GM12878 (cell line): ENCODE measurements at regions not wholly inside any gene's neighbourhood (a gene's known extent, or its start where the extent isn't known, plus 50 kb on each side); places are given as distances from the start of the nearest gene placed in this dataset.

Experiments used
- ATAC-seq: fragments of 200-7000 bp; cut with Tn5 transposase; 3 replicates; pipeline ENCODE4 v1.9.1; 2020; ENCODE audit warnings: mild to moderate bottlenecking, moderate library complexity
- BruUV-seq: library from RNA; stranded (reverse); fragments of 400-500 nt; replicated peaks from 2 replicates; lab custom pipeline; 2021; lab: Mats Ljungman, UMichigan
- CTCF ChIA-PET: fragments of 300-600 bp; sonication (Branson Sonifier 250); formaldehyde crosslinking; extraction: SDS; loops from one replicate; lab custom pipeline; 2021; ENCODE audit warnings: inconsistent platforms; lab: Yijun Ruan, JAX
- POLR2A ChIA-PET: fragments of 350-600 bp; formaldehyde crosslinking; extraction: SDS; loops from one replicate; lab custom pipeline; 2021; ENCODE audit warnings: inconsistent platforms; lab: Charles Lee
- RAD21 ChIA-PET: fragments of 300-600 bp; sonication (Branson Sonifier 250); formaldehyde crosslinking; loops from one replicate; lab custom pipeline; 2023; ENCODE audit warnings: antibody characterized with exemption; ENCODE audit not compliant: unreplicated experiment; lab: Charles Lee
- SMC1A ChIA-PET: fragments of 300-600 bp; sonication (Branson Sonifier 250); formaldehyde crosslinking; loops from one replicate; lab custom pipeline; 2023; ENCODE audit not compliant: unreplicated experiment, uncharacterized antibody; lab: Charles Lee
- DNase-seq: peaks from one replicate; pipeline ENCODE4 v3.0.0-alpha.2; 2011; ENCODE audit warnings: low read depth, low spot score
- FAIRE-seq: peaks from 3 replicates; lab custom pipeline; 2011; peaks lifted over from hg19 to GRCh38; lab: Jason Lieb, UNC
- H2AFZ ChIP-seq: 2 replicates; pipeline ENCODE4 v1.6.0; 2011; ENCODE audit warnings: low read depth, low read length, control low read depth; ENCODE audit not compliant: control insufficient read depth
- H3K27ac ChIP-seq: 2 replicates; pipeline ENCODE4 v1.5.1; 2011; ENCODE audit warnings: control low read depth; ENCODE audit not compliant: control insufficient read depth, insufficient read depth
- H3K27me3 ChIP-seq, 2 experiments: replicated peaks in 1 of 2; 2 replicates each; pipeline versions ENCODE4 v1.6.0 to v1.6.1; 2011; ENCODE audit warnings: low read length in 1 of 2; ENCODE audit not compliant: control insufficient read depth in 2 of 2, insufficient read depth in 2 of 2
- H3K36me3 ChIP-seq, 2 experiments: 2 replicates each; pipeline ENCODE4 v1.5.1; 2011; ENCODE audit warnings: low read length in 1 of 2; ENCODE audit not compliant: control insufficient read depth in 2 of 2, insufficient read depth in 2 of 2
- H3K4me1 ChIP-seq: 2 replicates; pipeline ENCODE4 v1.6.1; 2011; ENCODE audit warnings: mild to moderate bottlenecking, low read length, moderate library complexity, mixed read lengths; ENCODE audit not compliant: control insufficient read depth, insufficient read depth
- H3K4me2 ChIP-seq: 2 replicates; pipeline ENCODE4 v1.6.0; 2011; ENCODE audit warnings: control low read depth; ENCODE audit not compliant: control insufficient read depth, insufficient read depth
- H3K4me3 ChIP-seq: fragments of 200-600 bp; sonication (generic); 2 replicates; pipeline ENCODE4 v1.5.1; 2016
- H3K79me2 ChIP-seq: 2 replicates; pipeline ENCODE4 v1.6.0; 2011; ENCODE audit warnings: low read length; ENCODE audit not compliant: control insufficient read depth, insufficient read depth
- H3K9ac ChIP-seq: 2 replicates; pipeline ENCODE4 v1.8.0; 2011; ENCODE audit warnings: low read length, control low read depth, mixed read lengths; ENCODE audit not compliant: control insufficient read depth, insufficient read depth
- H3K9me3 ChIP-seq: replicated peaks from 3 replicates; pipeline ENCODE4 v1.5.1; 2011; ENCODE audit warnings: mild to moderate bottlenecking, low read length; ENCODE audit not compliant: control insufficient read depth, insufficient read depth
- H4K20me1 ChIP-seq: 2 replicates; pipeline ENCODE4 v1.6.0; 2011; ENCODE audit not compliant: control insufficient read depth, insufficient read depth
- CREB1 ChIP-seq: IDR thresholded peaks from 2 replicates; pipeline ENCODE4 v1.6.1; 2012; ENCODE audit warnings: low read depth, mild to moderate bottlenecking, inconsistent platforms
- E4F1 ChIP-seq: fragments of 450-650 bp; IDR thresholded peaks from 2 replicates; pipeline ENCODE4 v1.6.1; 2018; ENCODE audit warnings: borderline replicate concordance, mild to moderate bottlenecking; ENCODE audit not compliant: partially characterized antibody
- ETV6 ChIP-seq, 2 experiments: fragments of 450-650 bp in 1 of 2; IDR thresholded peaks in 1 of 2; conservative IDR thresholded peaks in 1 of 2; 2 replicates each; pipeline ENCODE4 v1.6.1; 2014; ENCODE audit warnings: antibody characterized with exemption in 1 of 2, borderline replicate concordance in 1 of 2, low read depth in 1 of 2, mild to moderate bottlenecking in 1 of 2, moderate library complexity in 1 of 2
- MEF2A ChIP-seq: IDR thresholded peaks from 2 replicates; pipeline ENCODE4 v1.6.1; 2011; ENCODE audit warnings: low read depth, mild to moderate bottlenecking, low read length, moderate library complexity; ENCODE audit not compliant: insufficient read depth
- MYB ChIP-seq: fragments of 150-350 bp; IDR thresholded peaks from 2 replicates; pipeline ENCODE4 v1.6.1; 2014; ENCODE audit warnings: mild to moderate bottlenecking, low read depth, low read length, borderline replicate concordance
- NFYB ChIP-seq: IDR thresholded peaks from 2 replicates; pipeline ENCODE4 v1.6.1; 2011; ENCODE audit warnings: low read depth, mild to moderate bottlenecking, low read length, improper control_type of control experiment, moderate library complexity; ENCODE audit not compliant: insufficient read depth
- PAX8 ChIP-seq: fragments of 450-650 bp; IDR thresholded peaks from 2 replicates; pipeline ENCODE4 v1.6.1; 2017; ENCODE audit warnings: mild to moderate bottlenecking, moderate library complexity
- SIN3A ChIP-seq: IDR thresholded peaks from 2 replicates; pipeline ENCODE4 v1.6.1; 2012; ENCODE audit warnings: low read depth, low read length, improper control_type of control experiment
- YBX1 ChIP-seq: fragments of 450-650 bp; IDR thresholded peaks from 2 replicates; pipeline ENCODE4 v1.6.1; 2016; ENCODE audit warnings: antibody characterized with exemption
- ZNF217 ChIP-seq: fragments of 450-650 bp; IDR thresholded peaks from 2 replicates; pipeline ENCODE4 v1.6.1; 2017; ENCODE audit warnings: antibody characterized with exemption, mild to moderate bottlenecking
- WGBS: methylation state at CpG from one replicate; pipeline ENCODE4 v1.1.6; 2016; ENCODE audit warnings: low lambda C conversion rate; ENCODE audit not compliant: insufficient replicate concordance, insufficient coverage; ENCODE audit errors: missing lambda C conversion rate; 5-methylcytosine and 5-hydroxymethylcytosine counted together
- in situ Hi-C: fragments of 300-500 bp; cut with MboI; formaldehyde crosslinking; loops from 9 replicates; pipeline ENCODE4 v1.14.3; 2018; ENCODE audit warnings: mixed read lengths
- intact Hi-C: fragments of 100-400 bp; cut with micrococcal nuclease; formaldehyde crosslinking; loops from one replicate; pipeline ENCODE4 v1.14.2; 2022; ENCODE audit not compliant: unreplicated experiment
- TF ChIP-seq, protein P1 (sequence below): fragments of 450-650 bp; IDR thresholded peaks from 2 replicates; pipeline ENCODE4 v1.6.1; 2017; ENCODE audit warnings: antibody characterized with exemption, mild to moderate bottlenecking, moderate library complexity

DNA sequence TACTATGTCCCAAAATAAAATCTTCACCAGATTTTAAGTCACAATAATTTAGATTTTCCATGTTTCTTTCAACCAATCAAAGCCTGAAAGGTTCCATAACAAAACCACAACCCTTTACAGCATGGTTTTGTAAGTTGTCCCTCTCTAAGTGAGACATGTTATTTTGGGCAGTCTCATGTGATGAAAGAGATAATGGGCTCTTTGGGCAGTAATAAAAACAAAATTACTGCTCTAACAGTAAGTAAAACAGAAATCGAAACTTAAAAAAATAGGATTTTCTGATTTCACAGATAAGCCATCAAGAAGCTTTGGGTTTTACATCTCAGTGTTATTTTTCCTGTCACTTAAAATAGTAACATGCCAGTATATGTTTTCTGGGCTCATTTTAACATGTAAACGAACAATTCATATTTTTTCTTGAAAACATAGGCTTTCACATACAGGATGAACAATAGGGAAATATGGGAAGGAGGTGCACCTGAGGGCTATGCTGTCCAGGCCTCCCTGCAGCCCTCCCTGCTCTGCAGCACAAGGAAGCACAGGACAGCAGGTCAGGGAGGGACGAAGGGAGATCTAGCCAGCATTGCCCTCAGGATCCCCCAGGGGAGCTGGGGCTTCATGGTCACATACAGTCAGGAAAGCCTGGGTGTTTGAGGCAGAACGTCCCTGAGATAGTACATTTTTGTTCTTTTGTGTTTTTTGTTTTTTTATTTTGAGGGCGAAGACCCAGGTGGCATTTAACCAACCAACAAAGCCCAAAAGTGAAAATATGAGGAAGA, 157.4 kb downstream of the SHOX2 start:
- no peak overlapping the region for H3K9ac ChIP-seq
- ATAC-seq (no peak), DNase-seq (no peak), FAIRE-seq (no peak)
- H3K4me3 ChIP-seq, result no peak overlapping the region
- ChIA-PET POLR2A (no interaction called here), SMC1A (interaction anchor here (1.2 kb wide), 1 partner anchor 31 kb away, joined by 4 read pairs; no protein-coding TSS in a partner anchor), RAD21 (no interaction called here), CTCF (no interaction called here)
- no peak overlapping the region for H3K4me2 ChIP-seq
- H3K27me3 ChIP-seq, result no peaks in the 10 kb centered on the region
- WGBS, result 1% methylated on average over 5 of the region's 5 CpGs
- in situ Hi-C loops, result no loop called here
- H3K79me2 ChIP-seq, result no peaks in the 10 kb centered on the region
- H3K27ac ChIP-seq, result no peak overlapping the region
- no peaks in the 10 kb centered on the region for H3K4me1 ChIP-seq
- H3K9me3 ChIP-seq, result no peaks in the 10 kb centered on the region
- H2AFZ ChIP-seq, result no peak overlapping the region
- H4K20me1 ChIP-seq, result no peaks in the 10 kb centered on the region
- no TSS peak for BruUV-seq
- no peak for TF ChIP-seq YBX1
- TF ChIP-seq CREB1, result no peak
- no peak for TF ChIP-seq MEF2A
- no peak for TF ChIP-seq NFYB
- TF ChIP-seq SIN3A, result no peak
- intact Hi-C loops, result no loop called here
- H3K36me3 ChIP-seq, result no peaks in the 10 kb centered on the region

DNA sequence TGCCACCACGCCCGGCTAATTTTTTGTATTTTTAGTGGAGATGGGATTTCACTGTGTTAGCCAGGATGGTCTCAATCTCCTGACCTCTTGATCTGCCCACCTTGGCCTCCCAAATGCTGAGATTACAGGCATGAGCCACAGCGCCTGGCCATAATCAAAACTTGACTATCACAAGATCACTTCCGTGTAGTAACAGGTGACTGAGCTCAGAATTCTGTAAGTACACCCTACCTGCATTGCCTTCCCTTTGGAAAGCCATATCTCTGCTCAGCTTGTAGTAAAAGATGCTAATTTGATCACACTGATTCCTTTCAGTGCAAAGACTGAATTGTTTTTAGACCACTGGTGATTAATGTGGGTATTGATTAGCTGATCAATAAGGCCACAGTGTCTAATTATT, 167.1 kb downstream of the SHOX2 start:
- ChIA-PET POLR2A (no interaction called here), CTCF (interaction anchor here (1.5 kb wide), 1 partner anchor 496 kb away, joined by 3 read pairs; no protein-coding TSS in a partner anchor), RAD21 (interaction anchor here (1.7 kb wide), 1 partner anchor 495 kb away, joined by 4 read pairs; no protein-coding TSS in a partner anchor), SMC1A (no interaction called here)
- no peak for FAIRE-seq
- BruUV-seq, result no TSS peak
- no peaks in the 10 kb centered on the region for H3K27me3 ChIP-seq
- ATAC-seq, result no peak
- in situ Hi-C loops, result no loop called here
- H3K4me2 ChIP-seq, result no peak overlapping the region
- intact Hi-C loops, result no loop called here
- no peaks in the 10 kb centered on the region for H3K9me3 ChIP-seq
- no peaks in the 10 kb centered on the region for H4K20me1 ChIP-seq
- H3K27ac ChIP-seq, result no peak overlapping the region
- no peak overlapping the region for H3K4me3 ChIP-seq
- H3K79me2 ChIP-seq, result no peaks in the 10 kb centered on the region
- DNase-seq, result no peak
- no peaks in the 10 kb centered on the region for H3K4me1 ChIP-seq
- no peak overlapping the region for H3K9ac ChIP-seq
- H2AFZ ChIP-seq, result no peak overlapping the region
- WGBS, result 29% methylated on average over 4 of the region's 4 CpGs
- H3K36me3 ChIP-seq, result no peaks in the 10 kb centered on the region
- no peak for TF ChIP-seq MYB
- no peak for TF ChIP-seq PAX8
- no peak for TF ChIP-seq ZNF217
- TF ChIP-seq ETV6 (conservative IDR thresholded peaks at IDR 0.05 in 1 of 2, IDR thresholded peaks at IDR 0.05 in 1 of 2; ENCODE audit: borderline replicate concordance in 1 of 2, low read depth in 1 of 2), result no peak
- no peak for TF ChIP-seq E4F1
- TF ChIP-seq, protein P1, sequence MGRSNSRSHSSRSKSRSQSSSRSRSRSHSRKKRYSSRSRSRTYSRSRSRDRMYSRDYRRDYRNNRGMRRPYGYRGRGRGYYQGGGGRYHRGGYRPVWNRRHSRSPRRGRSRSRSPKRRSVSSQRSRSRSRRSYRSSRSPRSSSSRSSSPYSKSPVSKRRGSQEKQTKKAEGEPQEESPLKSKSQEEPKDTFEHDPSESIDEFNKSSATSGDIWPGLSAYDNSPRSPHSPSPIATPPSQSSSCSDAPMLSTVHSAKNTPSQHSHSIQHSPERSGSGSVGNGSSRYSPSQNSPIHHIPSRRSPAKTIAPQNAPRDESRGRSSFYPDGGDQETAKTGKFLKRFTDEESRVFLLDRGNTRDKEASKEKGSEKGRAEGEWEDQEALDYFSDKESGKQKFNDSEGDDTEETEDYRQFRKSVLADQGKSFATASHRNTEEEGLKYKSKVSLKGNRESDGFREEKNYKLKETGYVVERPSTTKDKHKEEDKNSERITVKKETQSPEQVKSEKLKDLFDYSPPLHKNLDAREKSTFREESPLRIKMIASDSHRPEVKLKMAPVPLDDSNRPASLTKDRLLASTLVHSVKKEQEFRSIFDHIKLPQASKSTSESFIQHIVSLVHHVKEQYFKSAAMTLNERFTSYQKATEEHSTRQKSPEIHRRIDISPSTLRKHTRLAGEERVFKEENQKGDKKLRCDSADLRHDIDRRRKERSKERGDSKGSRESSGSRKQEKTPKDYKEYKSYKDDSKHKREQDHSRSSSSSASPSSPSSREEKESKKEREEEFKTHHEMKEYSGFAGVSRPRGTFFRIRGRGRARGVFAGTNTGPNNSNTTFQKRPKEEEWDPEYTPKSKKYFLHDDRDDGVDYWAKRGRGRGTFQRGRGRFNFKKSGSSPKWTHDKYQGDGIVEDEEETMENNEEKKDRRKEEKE, result no peak
- TF ChIP-seq CREB1, result peak; percentile 22; the same call in 1 of the 2 replicates
